Epithelial cell of esophagus (primary cell): ENCODE measurements at regions not wholly inside any gene's neighbourhood (a gene's known extent, or its start where the extent isn't known, plus 50 kb on each side); places are given as distances from the start of the nearest gene placed in this dataset.

Experiments used
- DNase-seq: peaks from one replicate; pipeline ENCODE4 v3.0.0; 2010; ENCODE audit warnings: low read depth
- H3K4me3 ChIP-seq: 2 replicates; pipeline ENCODE4 v1.5.1; 2011; ENCODE audit warnings: mild to moderate bottlenecking, low read length, control low read depth
- CTCF ChIP-seq: IDR thresholded peaks from 2 replicates; pipeline ENCODE4 v1.5.1; 2011; ENCODE audit warnings: low read depth, mild to moderate bottlenecking, low read length, control low read depth, inconsistent platforms; ENCODE audit not compliant: insufficient read depth; ENCODE audit errors: missing control alignments

- H3K4me3 ChIP-seq: no peak overlapping the region
- DNase-seq: no peak
- TF ChIP-seq CTCF: no peak
Observed at GRCh38 chr18:59059140-59059539, 80.5 kb upstream of the SEC11C start.

- no peak for DNase-seq
- no peak overlapping the region for H3K4me3 ChIP-seq
- no peak for TF ChIP-seq CTCF
Observed at GRCh38 chr18:59060551-59060950, 79.1 kb upstream of the SEC11C start.

GRCh38 chr18:59061914-59062642 lies 77.6 kb upstream of the SEC11C start:
- DNase-seq: no peak
- TF ChIP-seq CTCF: no peak
- H3K4me3 ChIP-seq: no peak overlapping the region

- no peak overlapping the region for H3K4me3 ChIP-seq
- DNase-seq: no peak
- no peak for TF ChIP-seq CTCF
Observed at GRCh38 chr18:59062643-59063006, 77.1 kb upstream of the SEC11C start.

GRCh38 chr18:59063300-59063906 lies 76.3 kb upstream of the SEC11C start:
- TF ChIP-seq CTCF: no peak

GRCh38 chr18:59063912-59064311 lies 75.8 kb upstream of the SEC11C start:
- no peak overlapping the region for H3K4me3 ChIP-seq
- no peak for DNase-seq
- TF ChIP-seq CTCF: no peak

More at GRCh38 chr18:59063300-59063906, 76.3 kb upstream of the SEC11C start:
- no peak for DNase-seq
- no peak overlapping the region for H3K4me3 ChIP-seq

GRCh38 chr18:59065684-59066083 lies 74.0 kb upstream of the SEC11C start:
- no peak for TF ChIP-seq CTCF
- H3K4me3 ChIP-seq: no peak overlapping the region
- peak; percentile 39 for DNase-seq
